GM12878 (cell line): ENCODE measurements at regions not wholly inside any gene's neighbourhood (a gene's known extent, or its start where the extent isn't known, plus 50 kb on each side); places are given as distances from the start of the nearest gene placed in this dataset.
A peak's percentile ranks its signal among the peaks of the same experiment; 100 is the strongest.

ENCODE experiments used
- ATAC-seq: fragments of 200-7000 bp; cut with Tn5 transposase; 3 replicates; pipeline ENCODE4 v1.9.1; 2020; ENCODE audit warnings: mild to moderate bottlenecking, moderate library complexity
- BruUV-seq: library from RNA; stranded (reverse); fragments of 400-500 nt; replicated peaks from 2 replicates; lab custom pipeline; 2021; lab: Mats Ljungman, UMichigan
- CTCF ChIA-PET: fragments of 300-600 bp; sonication (Branson Sonifier 250); formaldehyde crosslinking; extraction: SDS; loops from one replicate; lab custom pipeline; 2021; ENCODE audit warnings: inconsistent platforms; lab: Yijun Ruan, JAX
- POLR2A ChIA-PET: fragments of 350-600 bp; formaldehyde crosslinking; extraction: SDS; loops from one replicate; lab custom pipeline; 2021; ENCODE audit warnings: inconsistent platforms; lab: Charles Lee
- RAD21 ChIA-PET: fragments of 300-600 bp; sonication (Branson Sonifier 250); formaldehyde crosslinking; loops from one replicate; lab custom pipeline; 2023; ENCODE audit warnings: antibody characterized with exemption; ENCODE audit not compliant: unreplicated experiment; lab: Charles Lee
- SMC1A ChIA-PET: fragments of 300-600 bp; sonication (Branson Sonifier 250); formaldehyde crosslinking; loops from one replicate; lab custom pipeline; 2023; ENCODE audit not compliant: unreplicated experiment, uncharacterized antibody; lab: Charles Lee
- DNase-seq: peaks from one replicate; pipeline ENCODE4 v3.0.0-alpha.2; 2011; ENCODE audit warnings: low read depth, low spot score
- FAIRE-seq: peaks from 3 replicates; lab custom pipeline; 2011; peaks lifted over from hg19 to GRCh38; lab: Jason Lieb, UNC
- H2AFZ ChIP-seq: 2 replicates; pipeline ENCODE4 v1.6.0; 2011; ENCODE audit warnings: low read depth, low read length, control low read depth; ENCODE audit not compliant: control insufficient read depth
- H3K27ac ChIP-seq: 2 replicates; pipeline ENCODE4 v1.5.1; 2011; ENCODE audit warnings: control low read depth; ENCODE audit not compliant: control insufficient read depth, insufficient read depth
- H3K27me3 ChIP-seq, 2 experiments: replicated peaks in 1 of 2; 2 replicates each; pipeline versions ENCODE4 v1.6.0 to v1.6.1; 2011; ENCODE audit warnings: low read length in 1 of 2; ENCODE audit not compliant: control insufficient read depth in 2 of 2, insufficient read depth in 2 of 2
- H3K36me3 ChIP-seq, 2 experiments: 2 replicates each; pipeline ENCODE4 v1.5.1; 2011; ENCODE audit warnings: low read length in 1 of 2; ENCODE audit not compliant: control insufficient read depth in 2 of 2, insufficient read depth in 2 of 2
- H3K4me1 ChIP-seq: 2 replicates; pipeline ENCODE4 v1.6.1; 2011; ENCODE audit warnings: mild to moderate bottlenecking, low read length, moderate library complexity, mixed read lengths; ENCODE audit not compliant: control insufficient read depth, insufficient read depth
- H3K4me2 ChIP-seq: 2 replicates; pipeline ENCODE4 v1.6.0; 2011; ENCODE audit warnings: control low read depth; ENCODE audit not compliant: control insufficient read depth, insufficient read depth
- H3K4me3 ChIP-seq: fragments of 200-600 bp; sonication (generic); 2 replicates; pipeline ENCODE4 v1.5.1; 2016
- H3K79me2 ChIP-seq: 2 replicates; pipeline ENCODE4 v1.6.0; 2011; ENCODE audit warnings: low read length; ENCODE audit not compliant: control insufficient read depth, insufficient read depth
- H3K9ac ChIP-seq: 2 replicates; pipeline ENCODE4 v1.8.0; 2011; ENCODE audit warnings: low read length, control low read depth, mixed read lengths; ENCODE audit not compliant: control insufficient read depth, insufficient read depth
- H3K9me3 ChIP-seq: replicated peaks from 3 replicates; pipeline ENCODE4 v1.5.1; 2011; ENCODE audit warnings: mild to moderate bottlenecking, low read length; ENCODE audit not compliant: control insufficient read depth, insufficient read depth
- H4K20me1 ChIP-seq: 2 replicates; pipeline ENCODE4 v1.6.0; 2011; ENCODE audit not compliant: control insufficient read depth, insufficient read depth
- GATAD2B ChIP-seq: fragments of 450-650 bp; conservative IDR thresholded peaks from 2 replicates; pipeline ENCODE4 v1.6.1; 2017; ENCODE audit warnings: low read depth, mild to moderate bottlenecking, moderate library complexity
- HDAC6 ChIP-seq: fragments of 200-600 bp; sonication (generic); IDR thresholded peaks from one replicate; pipeline ENCODE4 v1.8.0; 2017; ENCODE audit warnings: antibody characterized with exemption; ENCODE audit not compliant: unreplicated experiment
- LARP7 ChIP-seq: fragments of 450-650 bp; IDR thresholded peaks from 2 replicates; pipeline ENCODE4 v1.6.1; 2017; ENCODE audit warnings: mild to moderate bottlenecking
- NR2C1 ChIP-seq: fragments of 450-650 bp; IDR thresholded peaks from 2 replicates; pipeline ENCODE4 v1.6.1; 2017; ENCODE audit warnings: antibody characterized with exemption, mild to moderate bottlenecking, moderate library complexity
- WRNIP1 ChIP-seq: IDR thresholded peaks from 2 replicates; pipeline ENCODE4 v1.6.1; 2011; ENCODE audit warnings: low read depth, low read length, improper control_type of control experiment, borderline replicate concordance
- ZNF622 ChIP-seq: fragments of 450-650 bp; IDR thresholded peaks from 2 replicates; pipeline ENCODE4 v1.6.1; 2017; ENCODE audit warnings: mild to moderate bottlenecking, inconsistent platforms
- WGBS: methylation state at CpG from one replicate; pipeline ENCODE4 v1.1.6; 2016; ENCODE audit warnings: low lambda C conversion rate; ENCODE audit not compliant: insufficient replicate concordance, insufficient coverage; ENCODE audit errors: missing lambda C conversion rate; 5-methylcytosine and 5-hydroxymethylcytosine counted together
- in situ Hi-C: fragments of 300-500 bp; cut with MboI; formaldehyde crosslinking; loops from 9 replicates; pipeline ENCODE4 v1.14.3; 2018; ENCODE audit warnings: mixed read lengths
- intact Hi-C: fragments of 100-400 bp; cut with micrococcal nuclease; formaldehyde crosslinking; loops from one replicate; pipeline ENCODE4 v1.14.2; 2022; ENCODE audit not compliant: unreplicated experiment
- TF ChIP-seq, protein P1 (sequence below): fragments of 450-650 bp; IDR thresholded peaks from 2 replicates; pipeline ENCODE4 v1.6.1; 2016; ENCODE audit warnings: mild to moderate bottlenecking, moderate library complexity, borderline replicate concordance
- TF ChIP-seq, protein P2 (sequence below): IDR thresholded peaks from 2 replicates; pipeline ENCODE4 v1.6.1; 2011; ENCODE audit warnings: low read depth, mild to moderate bottlenecking, low read length, moderate library complexity, borderline replicate concordance; ENCODE audit errors: extremely low read depth
- TF ChIP-seq, protein P3 (sequence below): fragments of 450-650 bp; conservative IDR thresholded peaks from 2 replicates; pipeline ENCODE4 v1.6.1; 2017; ENCODE audit warnings: mild to moderate bottlenecking, moderate library complexity

DNA sequence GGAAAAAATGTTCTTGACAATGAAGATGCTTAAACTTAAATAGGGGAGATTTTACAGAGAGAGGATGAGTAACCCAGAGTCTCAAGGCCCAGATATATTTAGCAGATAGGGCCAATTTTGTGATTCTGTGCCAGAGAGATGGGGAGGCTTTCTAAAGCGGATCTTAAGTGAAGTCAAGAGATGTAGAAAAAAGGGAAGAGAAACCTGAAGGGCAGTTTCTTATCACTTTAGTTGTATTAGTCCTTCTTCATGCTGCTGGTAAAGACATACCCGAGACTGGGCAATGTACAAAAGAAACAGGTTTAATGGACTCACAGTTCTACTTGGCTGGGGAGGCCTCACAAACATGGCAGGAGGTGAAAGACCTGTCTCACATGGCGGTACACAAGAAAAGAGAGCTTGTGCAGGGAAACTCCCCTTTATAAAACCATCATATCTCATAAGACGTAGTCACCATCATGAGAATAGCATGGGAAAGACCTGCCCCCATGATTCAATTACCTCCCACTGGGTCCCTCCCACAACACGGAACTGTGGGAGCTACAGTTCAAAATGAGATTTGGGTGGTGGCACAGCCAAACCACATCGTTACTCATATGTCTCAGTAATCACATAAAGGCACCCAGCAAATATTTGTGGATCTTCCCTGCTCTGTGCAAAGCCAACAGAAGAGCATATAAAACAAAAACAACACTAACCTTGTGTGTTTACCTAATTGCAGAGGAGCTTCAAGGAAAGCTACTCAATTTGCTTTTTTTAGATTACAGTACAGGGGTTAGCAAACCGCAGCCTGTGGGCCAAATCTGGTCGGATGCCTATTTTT lies 102.6 kb upstream of the MYCBP2 start (continued):
- TF ChIP-seq, protein P1, sequence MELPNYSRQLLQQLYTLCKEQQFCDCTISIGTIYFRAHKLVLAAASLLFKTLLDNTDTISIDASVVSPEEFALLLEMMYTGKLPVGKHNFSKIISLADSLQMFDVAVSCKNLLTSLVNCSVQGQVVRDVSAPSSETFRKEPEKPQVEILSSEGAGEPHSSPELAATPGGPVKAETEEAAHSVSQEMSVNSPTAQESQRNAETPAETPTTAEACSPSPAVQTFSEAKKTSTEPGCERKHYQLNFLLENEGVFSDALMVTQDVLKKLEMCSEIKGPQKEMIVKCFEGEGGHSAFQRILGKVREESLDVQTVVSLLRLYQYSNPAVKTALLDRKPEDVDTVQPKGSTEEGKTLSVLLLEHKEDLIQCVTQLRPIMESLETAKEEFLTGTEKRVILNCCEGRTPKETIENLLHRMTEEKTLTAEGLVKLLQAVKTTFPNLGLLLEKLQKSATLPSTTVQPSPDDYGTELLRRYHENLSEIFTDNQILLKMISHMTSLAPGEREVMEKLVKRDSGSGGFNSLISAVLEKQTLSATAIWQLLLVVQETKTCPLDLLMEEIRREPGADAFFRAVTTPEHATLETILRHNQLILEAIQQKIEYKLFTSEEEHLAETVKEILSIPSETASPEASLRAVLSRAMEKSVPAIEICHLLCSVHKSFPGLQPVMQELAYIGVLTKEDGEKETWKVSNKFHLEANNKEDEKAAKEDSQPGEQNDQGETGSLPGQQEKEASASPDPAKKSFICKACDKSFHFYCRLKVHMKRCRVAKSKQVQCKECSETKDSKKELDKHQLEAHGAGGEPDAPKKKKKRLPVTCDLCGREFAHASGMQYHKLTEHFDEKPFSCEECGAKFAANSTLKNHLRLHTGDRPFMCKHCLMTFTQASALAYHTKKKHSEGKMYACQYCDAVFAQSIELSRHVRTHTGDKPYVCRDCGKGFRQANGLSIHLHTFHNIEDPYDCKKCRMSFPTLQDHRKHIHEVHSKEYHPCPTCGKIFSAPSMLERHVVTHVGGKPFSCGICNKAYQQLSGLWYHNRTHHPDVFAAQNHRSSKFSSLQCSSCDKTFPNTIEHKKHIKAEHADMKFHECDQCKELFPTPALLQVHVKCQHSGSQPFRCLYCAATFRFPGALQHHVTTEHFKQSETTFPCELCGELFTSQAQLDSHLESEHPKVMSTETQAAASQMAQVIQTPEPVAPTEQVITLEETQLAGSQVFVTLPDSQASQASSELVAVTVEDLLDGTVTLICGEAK = no peak
- peak; percentile 94 for TF ChIP-seq GATAD2B

DNA sequence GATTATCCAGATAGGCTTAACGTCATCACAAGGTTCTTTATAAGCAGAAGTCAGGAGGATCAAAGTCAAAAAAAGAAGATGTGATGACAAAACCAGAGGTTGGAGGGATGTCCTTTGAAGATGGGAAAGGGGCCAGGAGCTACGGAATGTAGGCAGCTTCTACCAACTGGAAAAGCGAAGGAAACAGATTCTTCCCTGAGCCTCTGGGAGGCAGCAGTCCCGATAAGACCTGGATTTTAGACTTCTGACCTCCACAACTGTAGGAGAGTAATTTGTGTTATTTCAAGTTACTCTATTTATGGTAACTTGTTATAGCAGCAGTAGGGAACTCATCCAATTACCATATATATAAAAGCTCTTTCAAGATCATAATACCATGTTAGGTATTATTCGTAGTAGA lies 98.8 kb upstream of the MYCBP2 start:
- no peak overlapping the region for H3K4me2 ChIP-seq
- intact Hi-C loops = no loop called here
- H3K4me3 ChIP-seq = no peak overlapping the region
- no peak overlapping the region for H3K9ac ChIP-seq
- TF ChIP-seq HDAC6 (no peak), WRNIP1 (no peak), NR2C1 (no peak), LARP7 (no peak), ZNF622 (no peak)
- TF ChIP-seq, protein P2, sequence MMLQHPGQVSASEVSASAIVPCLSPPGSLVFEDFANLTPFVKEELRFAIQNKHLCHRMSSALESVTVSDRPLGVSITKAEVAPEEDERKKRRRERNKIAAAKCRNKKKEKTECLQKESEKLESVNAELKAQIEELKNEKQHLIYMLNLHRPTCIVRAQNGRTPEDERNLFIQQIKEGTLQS = no peak
- TF ChIP-seq, protein P3, sequence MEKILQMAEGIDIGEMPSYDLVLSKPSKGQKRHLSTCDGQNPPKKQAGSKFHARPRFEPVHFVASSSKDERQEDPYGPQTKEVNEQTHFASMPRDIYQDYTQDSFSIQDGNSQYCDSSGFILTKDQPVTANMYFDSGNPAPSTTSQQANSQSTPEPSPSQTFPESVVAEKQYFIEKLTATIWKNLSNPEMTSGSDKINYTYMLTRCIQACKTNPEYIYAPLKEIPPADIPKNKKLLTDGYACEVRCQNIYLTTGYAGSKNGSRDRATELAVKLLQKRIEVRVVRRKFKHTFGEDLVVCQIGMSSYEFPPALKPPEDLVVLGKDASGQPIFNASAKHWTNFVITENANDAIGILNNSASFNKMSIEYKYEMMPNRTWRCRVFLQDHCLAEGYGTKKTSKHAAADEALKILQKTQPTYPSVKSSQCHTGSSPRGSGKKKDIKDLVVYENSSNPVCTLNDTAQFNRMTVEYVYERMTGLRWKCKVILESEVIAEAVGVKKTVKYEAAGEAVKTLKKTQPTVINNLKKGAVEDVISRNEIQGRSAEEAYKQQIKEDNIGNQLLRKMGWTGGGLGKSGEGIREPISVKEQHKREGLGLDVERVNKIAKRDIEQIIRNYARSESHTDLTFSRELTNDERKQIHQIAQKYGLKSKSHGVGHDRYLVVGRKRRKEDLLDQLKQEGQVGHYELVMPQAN = no peak
- TF ChIP-seq, all 136 proteins: peak for 0
- ATAC-seq (no peak), DNase-seq (no peak), FAIRE-seq (no peak)
- ChIA-PET POLR2A (interaction anchor here (0.8 to 5.8 kb wide), 6 partner anchors 9 to 101 kb away, joined by 3 to 50 read pairs (median 4); partner anchors contain the start of gene MYCBP2), SMC1A (interaction anchor here (0.6 to 8.7 kb wide), 18 partner anchors 9 to 249 kb away, joined by 3 to 130 read pairs (median 4); no protein-coding TSS in a partner anchor), CTCF (interaction anchor here (1.0 to 3.5 kb wide), 6 partner anchors 9 to 108 kb away, joined by 3 to 36 read pairs (median 3); partner anchors contain the start of gene MYCBP2), RAD21 (interaction anchor here (0.8 to 4.6 kb wide), 9 partner anchors 9 to 139 kb away, joined by 3 to 34 read pairs (median 4); no protein-coding TSS in a partner anchor)
- WGBS = 92% methylated on average over 5 of the region's 5 CpGs
- Histone ChIP-seq H3K9me3 (no peaks in the 10 kb centered on the region), H3K27me3 (no peaks in the 10 kb centered on the region), H3K27ac (no peak overlapping the region), H3K79me2 (no peaks in the 10 kb centered on the region), H3K36me3 (no peaks in the 10 kb centered on the region), H3K4me1 (peaks cover 17% of the 10 kb centered on the region), H2AFZ (no peak overlapping the region), H4K20me1 (no peaks in the 10 kb centered on the region)
- in situ Hi-C loops = loop anchor here (5.0 kb wide), 1 partner anchor 88 kb away; no protein-coding TSS in a partner anchor
- BruUV-seq = no TSS peak
